NCI-H1105 treated with DMSO at 0.1 percent for 48 hours (cell line): ENCODE measurements at regions not wholly inside any gene's neighbourhood (a gene's known extent, or its start where the extent isn't known, plus 50 kb on each side); places are given as distances from the start of the nearest gene placed in this dataset.

Source experiments
- DNase-seq: peaks from one replicate; lab custom pipeline; 2025; lab: John Stamatoyannopoulos, UW

DNA sequence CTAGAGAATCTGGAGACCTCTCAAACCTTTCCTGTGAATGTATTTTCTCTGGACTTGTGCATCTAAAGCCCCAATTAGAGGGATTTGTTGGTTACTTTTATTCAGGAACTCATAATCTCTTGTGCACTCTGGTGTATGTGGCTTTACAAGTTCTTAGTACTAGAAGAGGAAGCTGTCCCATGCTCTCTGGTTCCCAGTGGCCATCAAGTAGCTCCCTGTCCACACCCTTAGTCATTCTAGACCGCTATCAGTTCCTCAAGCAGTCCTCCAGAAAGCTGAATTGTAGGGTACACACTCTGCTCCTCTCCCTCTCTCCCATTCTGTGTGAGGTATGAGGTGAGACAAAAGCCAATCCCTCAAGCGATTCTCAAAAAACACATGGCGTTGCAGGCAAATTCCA, 470.3 kb downstream of the PTPRC start:
- DNase-seq, result no peak

DNA sequence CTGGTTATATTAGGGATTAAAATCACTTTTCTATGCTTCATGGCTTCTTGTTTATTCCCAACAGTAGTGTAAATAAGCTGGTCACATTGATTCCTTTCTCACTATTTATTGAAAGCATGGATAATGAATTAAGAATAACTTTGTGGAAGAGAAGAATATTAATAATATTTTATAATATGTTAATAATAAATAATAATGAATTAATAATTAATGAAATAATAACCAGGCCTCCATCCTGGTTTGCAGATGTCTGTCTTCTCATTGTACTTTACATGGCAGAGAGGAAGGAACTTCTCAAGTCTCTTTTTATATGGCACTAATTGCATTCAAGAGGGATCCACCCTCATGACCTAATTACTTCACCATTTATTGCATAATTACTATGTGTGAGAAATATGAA, 473.5 kb downstream of the PTPRC start:
- no peak for DNase-seq

DNA sequence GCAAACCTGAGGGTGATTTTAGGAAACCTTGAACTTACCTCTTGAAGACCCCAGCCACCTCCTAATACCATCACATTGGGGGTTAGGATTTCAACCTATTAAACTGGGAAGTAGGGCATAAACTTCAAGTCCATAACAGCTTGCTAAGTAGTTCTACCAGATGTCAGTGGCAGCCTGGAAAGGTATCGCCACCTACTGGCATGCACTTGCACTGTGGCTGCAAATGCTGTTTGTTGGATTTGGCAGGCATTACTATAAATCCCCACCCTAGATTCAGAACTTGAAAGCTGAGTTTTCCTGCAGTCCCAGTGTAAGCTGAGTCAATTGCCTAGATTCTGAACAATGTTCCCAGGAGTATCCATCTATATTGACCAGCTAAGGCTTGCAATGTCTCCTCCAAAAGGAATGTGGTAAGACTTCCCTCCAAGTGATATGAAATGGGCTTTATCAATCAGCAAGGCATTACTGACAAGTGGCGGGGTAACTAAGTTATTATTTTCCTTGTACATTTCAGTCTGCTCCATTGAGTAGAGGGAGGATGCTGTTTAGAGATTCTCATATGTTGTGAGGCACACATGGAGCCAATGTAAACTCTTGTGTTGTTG, 474.5 kb downstream of the PTPRC start:
- DNase-seq, result no peak

DNA sequence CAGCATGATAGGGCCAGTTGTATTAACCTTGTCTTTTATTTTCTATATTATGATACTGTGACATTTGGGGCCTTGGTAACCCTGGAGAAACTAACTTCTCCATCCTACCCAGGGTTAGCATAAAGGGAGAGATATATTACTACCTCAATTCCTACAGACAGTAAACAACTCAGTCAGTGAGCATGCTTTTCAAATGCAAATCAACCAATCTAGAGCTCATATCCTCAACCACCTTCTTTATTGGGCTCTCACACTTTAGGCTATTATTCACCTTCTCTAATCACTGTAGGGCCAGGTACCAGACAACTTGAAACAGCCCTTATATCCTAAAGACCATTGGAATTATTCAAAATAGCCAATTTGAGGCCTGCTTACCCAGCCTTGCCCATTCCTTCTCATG, 477.6 kb downstream of the PTPRC start:
- DNase-seq, result no peak

DNA sequence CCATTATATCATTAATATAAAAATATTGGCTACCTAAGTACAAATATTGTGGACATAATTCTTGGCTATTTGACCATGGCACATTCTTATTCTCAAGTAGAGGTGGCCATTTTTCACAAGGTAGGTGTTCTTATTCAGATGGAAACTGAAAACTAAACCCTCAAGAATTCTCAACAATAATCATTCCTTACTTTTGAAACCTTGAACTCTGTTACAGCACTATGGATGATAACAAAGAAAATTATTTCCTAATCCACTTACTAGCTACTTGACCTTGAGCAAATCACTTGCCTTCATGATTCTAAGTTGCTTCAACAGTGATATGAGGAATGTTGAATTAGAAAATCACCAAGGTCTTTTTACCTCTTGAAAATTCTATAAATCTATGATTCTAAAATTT, 482.2 kb downstream of the PTPRC start:
- no peak for DNase-seq

DNA sequence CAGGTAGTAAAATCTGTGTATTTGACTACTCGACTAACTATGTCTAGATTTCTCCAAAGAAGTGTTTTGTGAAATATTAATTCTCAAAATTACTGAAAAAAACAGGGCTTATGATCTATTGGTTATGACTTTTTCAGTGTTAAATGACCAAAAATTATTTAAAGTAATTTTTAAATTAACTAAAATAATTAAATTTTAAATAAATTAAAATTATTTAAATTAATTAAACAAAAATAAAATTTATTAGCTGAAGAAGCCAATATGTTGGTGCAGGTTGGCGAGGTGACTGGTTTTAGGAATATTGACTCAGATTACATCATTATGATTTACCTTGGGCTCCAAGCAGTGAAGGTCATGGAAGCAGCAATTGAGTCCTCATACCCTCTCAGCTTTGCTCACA, 483.2 kb downstream of the PTPRC start:
- no peak for DNase-seq

DNA sequence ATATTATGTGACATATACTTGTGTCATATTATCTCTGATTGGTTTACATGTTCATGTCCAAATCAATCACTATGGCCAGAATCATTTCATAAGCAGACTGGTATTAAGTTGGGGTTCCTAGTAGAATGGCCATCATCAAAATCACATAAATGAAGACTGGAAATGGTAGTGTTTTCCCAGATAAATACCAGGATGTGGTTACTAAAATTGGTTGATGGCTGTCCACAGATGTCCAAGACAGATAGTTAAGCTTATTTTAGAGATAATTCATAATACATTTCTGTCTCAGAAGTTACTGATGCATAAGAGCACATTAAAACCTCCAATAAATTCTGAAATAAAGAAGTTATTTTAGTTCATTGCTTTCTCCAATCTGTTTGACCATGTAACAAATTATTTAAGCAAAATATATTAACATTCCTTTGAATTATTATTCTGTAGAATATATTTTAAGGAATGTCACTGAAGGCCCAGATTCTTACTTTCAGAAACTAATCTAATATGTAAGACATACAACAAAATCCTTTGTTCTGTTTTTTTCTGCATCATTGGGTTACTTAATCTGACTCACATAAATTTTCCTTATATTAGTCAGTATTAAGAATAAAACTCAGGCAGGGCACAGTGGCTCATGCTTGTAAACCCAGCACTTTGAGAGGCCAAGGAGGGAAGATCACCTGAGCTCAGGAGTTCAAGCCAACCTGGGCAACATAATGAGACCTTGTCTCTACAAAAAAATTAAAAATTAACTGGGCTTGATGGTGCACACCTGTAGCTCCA, 483.9 kb downstream of the PTPRC start:
- DNase-seq, result no peak

DNA sequence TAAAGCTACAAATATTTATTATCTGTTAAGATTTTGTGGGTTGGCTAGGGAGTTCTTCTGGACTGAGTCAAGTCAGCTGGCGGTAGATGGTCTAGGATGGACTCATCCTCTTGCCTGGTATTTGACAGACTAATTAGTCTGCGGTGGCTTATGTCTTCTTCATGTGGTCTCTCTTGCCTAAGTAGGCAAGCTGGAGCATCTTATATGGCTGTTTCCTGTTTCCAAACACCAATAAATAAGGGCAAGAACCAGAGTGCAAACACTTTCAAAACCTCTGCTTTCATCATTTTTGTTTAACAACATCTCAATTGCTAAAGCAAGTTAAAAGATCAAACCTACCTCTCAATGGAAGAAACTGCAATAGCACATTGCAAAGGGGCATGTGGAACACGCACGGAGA, 484.8 kb downstream of the PTPRC start:
- no peak for DNase-seq

DNA sequence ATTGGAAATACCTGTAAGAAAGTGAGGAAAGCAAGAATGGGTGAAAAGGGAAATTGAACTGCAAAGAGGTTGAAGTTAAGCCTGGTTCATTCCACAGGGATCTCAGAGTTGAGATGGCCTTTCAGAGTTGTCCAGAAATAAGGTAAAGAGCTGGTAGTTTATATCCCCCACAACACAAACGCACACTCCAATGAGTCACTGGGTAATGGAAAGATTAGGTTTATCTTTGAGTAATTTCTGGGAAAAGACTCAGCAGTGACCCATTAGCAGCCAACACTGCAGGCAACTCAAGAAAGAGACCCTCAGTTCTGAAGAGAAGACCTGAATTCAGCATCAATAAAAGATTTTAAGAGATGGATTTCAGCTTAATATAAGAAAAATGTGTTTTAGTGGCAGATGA, 485.5 kb downstream of the PTPRC start:
- DNase-seq, result no peak

DNA sequence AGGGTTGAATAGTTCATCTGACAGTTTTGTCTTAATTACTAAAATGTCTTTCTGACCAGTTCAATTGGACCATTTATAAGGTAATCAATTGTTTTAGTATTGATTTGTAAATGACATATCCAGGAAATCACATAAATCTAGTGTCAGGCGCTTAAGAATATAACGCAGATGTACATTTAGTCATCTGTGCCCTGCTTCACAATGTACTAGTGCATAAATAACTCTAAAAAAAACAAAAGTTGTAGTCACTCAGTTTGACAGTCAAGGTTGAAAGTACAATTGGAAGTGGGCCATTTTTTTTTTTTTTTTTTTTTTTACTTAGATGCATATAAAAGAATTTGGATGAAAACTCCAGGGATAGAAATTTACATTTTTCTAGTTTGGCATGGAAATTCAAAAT, 490.4 kb downstream of the PTPRC start:
- DNase-seq, result no peak

DNA sequence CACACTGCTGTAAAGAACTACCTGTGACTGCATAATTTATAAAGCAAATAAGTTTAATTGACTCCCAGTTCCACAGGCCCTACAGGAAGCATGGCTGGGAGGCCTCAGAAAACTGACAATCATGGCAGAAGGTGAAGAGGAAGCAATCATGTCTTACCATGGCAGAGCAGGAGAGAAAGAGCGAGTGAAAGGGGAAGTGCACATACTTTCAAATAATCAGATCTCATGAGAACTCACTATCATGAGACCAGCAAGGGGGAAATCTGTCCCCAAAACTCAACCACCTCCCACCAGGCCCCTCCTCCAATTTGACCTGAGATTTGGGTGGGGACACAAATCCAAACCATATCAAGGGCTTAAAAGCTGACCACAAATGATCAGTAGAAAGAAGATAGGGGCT, 493.2 kb downstream of the PTPRC start:
- DNase-seq, result no peak

DNA sequence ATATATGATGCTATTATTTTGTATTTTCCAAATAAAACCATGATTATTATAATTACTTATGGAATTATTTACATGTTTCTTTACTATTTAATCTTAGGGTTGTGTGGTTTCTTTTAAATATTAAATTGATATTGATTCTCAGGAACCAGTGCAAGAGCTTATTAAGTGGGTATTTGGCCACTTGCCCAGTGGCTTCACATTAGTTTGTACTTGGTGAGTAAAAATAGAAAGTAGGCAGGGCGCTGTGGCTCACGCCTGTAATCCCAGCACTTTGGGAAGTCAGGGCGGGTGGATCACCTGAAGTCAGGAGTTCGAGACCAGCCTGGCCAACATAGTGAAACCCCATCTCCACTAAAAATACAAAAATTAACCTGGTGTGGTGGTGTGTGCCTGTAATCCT, 497.1 kb downstream of the PTPRC start:
- DNase-seq, result peak; percentile 60

DNA sequence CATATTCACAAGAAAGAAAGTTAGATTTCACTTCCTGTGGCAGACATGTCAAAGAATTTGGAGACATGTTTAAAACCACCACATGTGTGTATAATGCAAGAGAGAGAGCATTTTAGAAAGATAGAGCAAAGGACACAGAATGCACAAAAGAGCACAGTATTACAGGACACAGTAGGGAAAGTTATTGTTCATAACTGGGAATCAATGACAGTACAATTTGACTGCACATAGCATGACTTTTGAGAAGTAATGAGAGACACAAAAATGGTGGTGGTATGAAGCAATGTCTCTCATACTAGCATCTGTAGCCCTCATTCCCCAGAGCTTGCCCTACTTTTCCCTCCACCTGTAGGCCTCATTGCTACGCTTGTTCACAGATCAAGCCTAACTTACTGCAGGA, 499.2 kb downstream of the PTPRC start:
- DNase-seq, result no peak

DNA sequence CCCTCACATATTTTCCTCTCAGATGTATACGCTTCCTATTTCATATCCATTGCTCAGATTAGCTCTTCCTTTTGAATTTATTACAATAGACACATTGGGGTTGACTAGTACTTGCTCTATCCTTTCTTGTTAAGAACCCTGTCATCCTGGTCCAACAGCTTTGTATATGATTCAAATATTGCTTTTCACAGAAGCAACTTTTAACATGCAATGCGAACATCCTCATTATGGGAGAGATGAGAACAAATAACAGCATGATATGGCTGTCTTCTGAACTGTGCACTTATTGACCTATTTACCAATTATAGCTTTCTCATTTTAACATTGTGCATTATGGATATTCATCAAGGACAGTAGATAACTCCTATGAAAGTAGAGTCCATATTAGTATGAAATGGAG, 510.8 kb downstream of the PTPRC start:
- no peak for DNase-seq

DNA sequence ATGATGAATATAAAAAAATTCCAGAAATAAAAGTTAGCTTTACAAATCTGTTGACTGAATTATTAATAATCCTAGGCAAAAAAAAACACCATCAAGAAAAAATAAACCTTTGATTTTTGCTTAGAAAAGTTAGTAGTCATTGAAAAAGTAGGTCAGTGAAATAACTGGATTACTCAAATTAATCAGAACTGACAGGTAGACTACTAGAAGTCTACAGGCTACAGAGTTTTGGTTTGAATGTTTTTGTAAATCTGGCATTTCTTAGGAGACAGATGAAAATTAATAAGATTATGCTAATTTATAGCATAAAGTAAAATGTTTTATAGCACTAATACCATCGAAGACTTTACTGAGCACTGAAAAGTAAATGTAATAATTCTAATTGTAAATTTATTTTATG, 511.9 kb downstream of the PTPRC start:
- DNase-seq, result no peak

DNA sequence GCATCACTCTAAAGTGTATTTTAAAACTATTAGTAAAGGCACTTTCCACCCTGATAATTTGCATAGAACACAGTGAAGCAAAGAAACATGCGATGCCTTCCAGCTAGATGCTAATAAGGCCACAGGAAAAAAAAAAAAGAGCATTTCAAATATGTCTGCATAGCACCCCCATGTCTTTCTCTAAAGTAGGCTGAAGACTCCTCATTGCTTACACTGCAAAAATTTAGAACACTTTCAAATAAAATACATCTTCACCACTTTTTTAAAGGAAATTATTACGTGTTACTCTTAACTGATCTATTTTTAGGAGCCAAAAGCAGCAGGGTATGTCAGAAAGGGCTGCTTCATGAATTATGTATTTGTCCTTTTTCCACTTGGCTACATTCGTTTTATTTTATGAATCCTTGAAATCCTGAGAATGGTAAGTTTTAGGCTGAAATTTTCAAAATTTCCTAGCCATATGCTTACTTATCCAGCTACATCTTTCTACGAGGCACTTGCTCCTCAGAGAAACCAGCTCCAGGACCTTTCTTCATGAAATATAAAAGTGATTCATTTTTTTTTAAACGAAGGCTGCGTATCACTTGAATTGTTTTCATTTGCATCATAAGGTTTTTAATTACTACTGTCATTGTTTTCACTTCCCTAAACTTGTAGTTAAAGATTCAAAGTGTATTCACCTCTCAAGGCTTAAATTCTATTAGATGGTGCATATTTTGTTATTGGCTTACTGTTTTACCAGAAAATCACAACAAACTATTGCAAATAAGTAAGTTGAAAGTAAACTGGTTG, 513.0 kb downstream of the PTPRC start:
- DNase-seq, result no peak

DNA sequence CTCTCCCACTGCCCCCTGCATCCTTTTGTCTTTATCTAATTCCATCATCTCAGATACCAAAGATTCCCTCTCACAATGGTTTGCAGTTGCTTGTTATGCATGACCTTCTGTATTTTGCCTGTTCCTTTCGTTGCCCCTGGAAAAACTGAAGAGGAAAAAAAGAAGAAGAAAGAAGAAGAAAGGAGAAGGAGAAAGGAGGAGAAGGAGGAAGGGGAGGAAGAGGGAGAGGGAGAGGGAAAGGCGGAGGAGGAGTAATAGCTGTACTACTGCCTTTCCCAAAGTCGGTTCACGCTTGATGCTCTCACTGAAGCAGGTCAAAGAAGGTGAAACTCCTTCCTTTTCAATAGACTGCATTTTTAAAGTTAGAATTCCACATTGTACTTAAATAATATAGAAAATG, 513.8 kb downstream of the PTPRC start:
- no peak for DNase-seq

DNA sequence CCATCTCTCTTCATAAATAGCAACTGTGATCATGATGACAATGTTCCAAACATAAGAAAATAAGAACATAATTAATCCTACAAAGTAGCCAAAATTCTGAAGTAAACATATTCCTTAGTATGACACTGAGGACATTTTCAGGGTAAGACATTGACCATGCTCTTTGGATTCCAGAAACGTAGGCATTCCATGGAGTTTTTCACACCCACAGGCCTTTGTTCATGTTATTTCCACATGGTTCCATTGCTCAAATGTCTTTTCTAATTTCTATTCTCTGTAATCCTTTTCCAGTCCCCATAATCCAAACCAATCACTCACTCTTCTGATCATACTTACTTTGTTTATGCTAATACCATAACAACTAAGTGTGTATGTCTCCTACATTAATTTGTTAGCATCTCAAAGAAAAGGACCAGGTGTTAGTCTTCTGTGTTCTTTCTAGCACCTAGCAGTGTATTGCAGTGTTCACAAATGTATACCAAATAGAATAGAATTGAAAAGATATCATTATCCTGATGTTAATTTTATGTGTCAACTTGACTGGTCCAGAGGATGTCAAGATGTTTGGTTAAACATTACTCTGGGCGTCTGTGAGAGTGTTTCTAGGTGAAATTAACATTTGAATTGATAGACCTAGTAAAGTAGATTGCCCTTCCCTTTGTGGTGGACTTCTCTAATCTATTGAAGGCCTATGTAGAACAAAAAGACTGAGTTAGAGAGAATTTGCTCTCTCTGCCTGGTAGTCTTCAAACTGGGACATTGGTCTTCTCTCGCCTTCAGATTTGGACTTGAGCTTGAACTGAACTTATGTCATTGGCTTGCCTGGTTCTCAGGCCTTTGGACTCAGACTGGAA, 516.6 kb downstream of the PTPRC start:
- DNase-seq, result no peak

DNA sequence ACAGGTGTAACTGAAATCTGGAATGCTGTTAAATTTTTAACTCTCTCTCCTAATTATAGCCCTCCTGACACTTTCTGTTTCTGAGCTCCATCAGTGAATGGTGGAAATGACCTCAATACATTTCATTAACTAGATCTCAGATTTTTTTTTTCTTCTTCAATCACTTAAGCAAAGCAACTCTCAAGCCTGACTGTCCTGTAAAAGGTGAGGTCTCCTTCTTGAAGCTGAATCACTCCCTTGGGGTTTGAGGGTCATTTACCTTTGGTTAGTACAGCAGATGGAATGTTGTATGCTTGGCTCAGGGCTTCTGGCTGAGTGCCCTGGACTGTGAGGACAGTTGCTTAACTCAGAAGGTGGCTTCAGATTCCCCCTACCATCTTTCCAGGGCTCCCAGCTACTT, 518.7 kb downstream of the PTPRC start:
- DNase-seq, result peak; percentile 31

DNA sequence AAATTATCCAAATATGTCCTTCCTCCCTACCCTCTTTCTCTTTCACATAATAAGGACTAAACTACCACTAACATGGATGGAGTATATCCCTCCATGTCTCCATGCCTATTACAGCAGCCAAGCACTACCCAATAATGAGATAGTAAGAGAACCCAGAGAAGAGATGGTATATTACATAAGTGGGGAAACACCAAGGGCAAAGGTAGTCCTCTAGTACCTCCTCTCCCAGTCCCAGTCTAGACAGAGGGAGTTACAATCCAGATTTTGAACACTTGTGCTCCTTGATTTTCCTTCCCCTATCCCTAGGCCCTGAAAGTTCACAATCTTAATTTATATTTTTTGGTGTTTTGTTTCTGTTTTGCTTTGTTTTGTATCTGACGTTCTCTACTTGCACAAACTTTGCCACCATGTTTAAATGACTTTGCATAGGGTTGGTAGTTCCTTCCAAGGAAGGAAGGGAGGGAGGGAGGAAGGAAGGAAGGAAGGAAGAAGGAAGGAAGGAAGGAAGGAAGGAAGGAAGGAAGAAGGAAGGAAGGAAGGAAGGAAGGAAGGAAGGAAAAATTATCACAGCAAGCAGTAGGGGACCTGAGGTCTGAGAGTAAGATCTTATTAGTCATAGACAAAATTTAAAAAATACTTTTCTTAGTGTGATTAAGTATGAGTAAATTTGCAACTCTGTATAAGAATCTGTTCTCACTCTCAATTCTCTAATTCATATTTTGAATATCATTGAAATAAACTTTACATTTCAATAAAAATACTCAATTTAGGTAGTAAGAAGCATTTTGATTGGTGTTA, 521.9 kb downstream of the PTPRC start:
- DNase-seq, result no peak

DNA sequence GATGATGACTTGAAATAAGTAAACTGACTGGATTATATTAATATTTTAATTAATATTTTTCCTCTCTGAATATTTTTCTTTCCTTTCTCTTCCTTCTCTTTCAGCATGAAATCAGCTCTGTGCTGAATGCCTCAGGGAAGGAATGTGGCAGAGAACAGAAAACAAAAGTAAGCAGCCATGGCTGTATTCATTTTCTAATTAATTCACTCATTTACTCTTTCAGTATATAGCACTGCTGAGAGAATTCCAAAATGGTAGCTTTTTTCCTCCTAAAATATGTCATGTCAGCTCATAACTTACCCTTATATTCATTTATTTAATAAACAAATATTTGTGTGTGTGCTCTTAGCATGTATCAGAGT, 522.5 kb downstream of the PTPRC start:
- DNase-seq, result no peak
